Glutamatergic neuron (in vitro differentiated cells): ENCODE measurements at regions not wholly inside any gene's neighbourhood (a gene's known extent, or its start where the extent isn't known, plus 50 kb on each side); places are given as distances from the start of the nearest gene placed in this dataset.

Experiments used
- DNase-seq: peaks from one replicate; pipeline ENCODE4 v3.0.0; 2022
- H3K27ac Mint-ChIP-seq: one replicate; pipeline ENCODE4 v1.8.0; 2020; ENCODE audit warnings: mild to moderate bottlenecking, mixed read lengths, inconsistent platforms; ENCODE audit not compliant: unreplicated experiment
- H3K27me3 Mint-ChIP-seq: one replicate; pipeline ENCODE4 v1.8.0; 2020; ENCODE audit warnings: mild to moderate bottlenecking, moderate library complexity, mixed read lengths, inconsistent platforms; ENCODE audit not compliant: unreplicated experiment
- H3K36me3 Mint-ChIP-seq: one replicate; pipeline ENCODE4 v1.8.0; 2020; ENCODE audit warnings: mild to moderate bottlenecking, mixed read lengths, inconsistent platforms; ENCODE audit not compliant: unreplicated experiment
- H3K4me1 Mint-ChIP-seq: one replicate; pipeline ENCODE4 v1.8.0; 2020; ENCODE audit warnings: mild to moderate bottlenecking, low read depth, mixed read lengths, inconsistent platforms; ENCODE audit not compliant: unreplicated experiment
- H3K4me3 Mint-ChIP-seq: one replicate; pipeline ENCODE4 v1.8.0; 2020; ENCODE audit warnings: mild to moderate bottlenecking, mixed read lengths, inconsistent platforms; ENCODE audit not compliant: unreplicated experiment
- H3K9me3 Mint-ChIP-seq: one replicate; pipeline ENCODE4 v1.8.0; 2020; ENCODE audit warnings: mild to moderate bottlenecking, moderate library complexity, mixed read lengths, inconsistent platforms; ENCODE audit not compliant: unreplicated experiment
- CTCF ChIP-seq: fragments of 200-600 bp; sonication (generic); IDR thresholded peaks from one replicate; pipeline ENCODE4 v1.5.0; 2021; ENCODE audit not compliant: partially characterized antibody, unreplicated experiment

GRCh38 chr22:48902001-48902869 is 925.4 kb downstream of the BRD1 start:
- no peaks in the 10 kb centered on the region for H3K4me1 Mint-ChIP-seq
- no peak for TF ChIP-seq CTCF
- DNase-seq = no peak
- H3K27me3 Mint-ChIP-seq = peaks cover under 1% of the 10 kb centered on the region
- H3K27ac Mint-ChIP-seq = no peak overlapping the region
- peaks cover 15% of the 10 kb centered on the region for H3K36me3 Mint-ChIP-seq
- peaks cover 30% of the 10 kb centered on the region for H3K9me3 Mint-ChIP-seq
- no peak overlapping the region for H3K4me3 Mint-ChIP-seq

- H3K27me3 Mint-ChIP-seq = peaks cover 2% of the 10 kb centered on the region
- peaks cover 10% of the 10 kb centered on the region for H3K36me3 Mint-ChIP-seq
- H3K9me3 Mint-ChIP-seq = peaks cover 28% of the 10 kb centered on the region
- H3K4me1 Mint-ChIP-seq = no peaks in the 10 kb centered on the region
- H3K4me3 Mint-ChIP-seq = no peak overlapping the region
- DNase-seq = no peak
- TF ChIP-seq CTCF = no peak
- no peak overlapping the region for H3K27ac Mint-ChIP-seq
Observed at GRCh38 chr22:48901324-48901723, 926.3 kb downstream of the BRD1 start.

- H3K27me3 Mint-ChIP-seq = peaks cover 2% of the 10 kb centered on the region
- H3K9me3 Mint-ChIP-seq = peaks cover 26% of the 10 kb centered on the region
- peaks cover 10% of the 10 kb centered on the region for H3K36me3 Mint-ChIP-seq
- no peak overlapping the region for H3K4me3 Mint-ChIP-seq
- no peak for TF ChIP-seq CTCF
- no peaks in the 10 kb centered on the region for H3K4me1 Mint-ChIP-seq
- DNase-seq = no peak
- no peak overlapping the region for H3K27ac Mint-ChIP-seq
Observed at GRCh38 chr22:48900626-48901025, 927.0 kb downstream of the BRD1 start.

GRCh38 chr22:48900327-48900597 is 927.4 kb downstream of the BRD1 start:
- no peaks in the 10 kb centered on the region for H3K4me1 Mint-ChIP-seq
- no peak overlapping the region for H3K27ac Mint-ChIP-seq
- H3K36me3 Mint-ChIP-seq = peaks cover 10% of the 10 kb centered on the region
- TF ChIP-seq CTCF = no peak
- no peak for DNase-seq
- no peak overlapping the region for H3K4me3 Mint-ChIP-seq
- peaks cover 26% of the 10 kb centered on the region for H3K9me3 Mint-ChIP-seq
- peaks cover 5% of the 10 kb centered on the region for H3K27me3 Mint-ChIP-seq

GRCh38 chr22:48899523-48900326 is 927.9 kb downstream of the BRD1 start:
- Mint-ChIP-seq H3K4me3 (no peak overlapping the region), H3K4me1 (no peaks in the 10 kb centered on the region), H3K27ac (no peak overlapping the region), H3K27me3 (peaks cover 5% of the 10 kb centered on the region), H3K9me3 (peaks cover 26% of the 10 kb centered on the region), H3K36me3 (peaks cover 10% of the 10 kb centered on the region)
- no peak for TF ChIP-seq CTCF
- no peak for DNase-seq
